Glutamatergic neuron (in vitro differentiated cells): ENCODE measurements at regions not wholly inside any gene's neighbourhood (a gene's known extent, or its start where the extent isn't known, plus 50 kb on each side); places are given as distances from the start of the nearest gene placed in this dataset.

Experiments
- DNase-seq: peaks from one replicate; pipeline ENCODE4 v3.0.0; 2022
- H3K27ac Mint-ChIP-seq: one replicate; pipeline ENCODE4 v1.8.0; 2020; ENCODE audit warnings: mild to moderate bottlenecking, mixed read lengths, inconsistent platforms; ENCODE audit not compliant: unreplicated experiment
- H3K27me3 Mint-ChIP-seq: one replicate; pipeline ENCODE4 v1.8.0; 2020; ENCODE audit warnings: mild to moderate bottlenecking, moderate library complexity, mixed read lengths, inconsistent platforms; ENCODE audit not compliant: unreplicated experiment
- H3K36me3 Mint-ChIP-seq: one replicate; pipeline ENCODE4 v1.8.0; 2020; ENCODE audit warnings: mild to moderate bottlenecking, mixed read lengths, inconsistent platforms; ENCODE audit not compliant: unreplicated experiment
- H3K4me1 Mint-ChIP-seq: one replicate; pipeline ENCODE4 v1.8.0; 2020; ENCODE audit warnings: mild to moderate bottlenecking, low read depth, mixed read lengths, inconsistent platforms; ENCODE audit not compliant: unreplicated experiment
- H3K4me3 Mint-ChIP-seq: one replicate; pipeline ENCODE4 v1.8.0; 2020; ENCODE audit warnings: mild to moderate bottlenecking, mixed read lengths, inconsistent platforms; ENCODE audit not compliant: unreplicated experiment
- H3K9me3 Mint-ChIP-seq: one replicate; pipeline ENCODE4 v1.8.0; 2020; ENCODE audit warnings: mild to moderate bottlenecking, moderate library complexity, mixed read lengths, inconsistent platforms; ENCODE audit not compliant: unreplicated experiment
- TF ChIP-seq, protein P1 (sequence below): fragments of 200-600 bp; sonication (generic); IDR thresholded peaks from one replicate; pipeline ENCODE4 v1.5.0; 2021; ENCODE audit not compliant: partially characterized antibody, unreplicated experiment

DNA sequence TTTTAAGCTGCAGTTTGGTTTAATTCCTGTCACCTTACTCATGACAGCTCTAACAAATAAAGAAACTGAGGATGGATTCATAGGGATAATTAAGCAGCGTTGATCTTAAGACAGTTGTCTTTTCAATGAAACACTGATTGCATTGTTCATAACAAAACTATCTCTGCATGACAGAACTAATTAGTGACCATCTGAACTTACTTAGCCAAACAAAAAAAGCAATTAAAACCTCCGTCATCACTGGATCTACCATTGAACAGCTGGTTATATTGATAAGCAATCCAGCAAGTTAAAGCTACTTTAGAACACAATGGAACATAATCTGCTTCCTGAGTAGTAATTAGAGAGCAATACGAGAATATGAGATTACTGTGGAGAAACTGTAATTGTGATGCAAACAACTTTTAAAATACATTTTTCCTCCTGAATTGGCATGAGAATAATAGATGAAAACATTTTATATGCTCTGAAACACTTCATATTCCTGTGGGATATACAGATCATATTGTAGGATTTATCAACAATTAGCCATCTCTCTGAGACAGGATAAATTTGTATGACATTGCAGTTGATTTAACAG, 2576.8 kb downstream of the PCDH7 start:
- no peak overlapping the region for H3K4me3 Mint-ChIP-seq
- H3K36me3 Mint-ChIP-seq, result no peaks in the 10 kb centered on the region
- TF ChIP-seq, protein P1, sequence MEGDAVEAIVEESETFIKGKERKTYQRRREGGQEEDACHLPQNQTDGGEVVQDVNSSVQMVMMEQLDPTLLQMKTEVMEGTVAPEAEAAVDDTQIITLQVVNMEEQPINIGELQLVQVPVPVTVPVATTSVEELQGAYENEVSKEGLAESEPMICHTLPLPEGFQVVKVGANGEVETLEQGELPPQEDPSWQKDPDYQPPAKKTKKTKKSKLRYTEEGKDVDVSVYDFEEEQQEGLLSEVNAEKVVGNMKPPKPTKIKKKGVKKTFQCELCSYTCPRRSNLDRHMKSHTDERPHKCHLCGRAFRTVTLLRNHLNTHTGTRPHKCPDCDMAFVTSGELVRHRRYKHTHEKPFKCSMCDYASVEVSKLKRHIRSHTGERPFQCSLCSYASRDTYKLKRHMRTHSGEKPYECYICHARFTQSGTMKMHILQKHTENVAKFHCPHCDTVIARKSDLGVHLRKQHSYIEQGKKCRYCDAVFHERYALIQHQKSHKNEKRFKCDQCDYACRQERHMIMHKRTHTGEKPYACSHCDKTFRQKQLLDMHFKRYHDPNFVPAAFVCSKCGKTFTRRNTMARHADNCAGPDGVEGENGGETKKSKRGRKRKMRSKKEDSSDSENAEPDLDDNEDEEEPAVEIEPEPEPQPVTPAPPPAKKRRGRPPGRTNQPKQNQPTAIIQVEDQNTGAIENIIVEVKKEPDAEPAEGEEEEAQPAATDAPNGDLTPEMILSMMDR, result no peak
- no peak overlapping the region for H3K27ac Mint-ChIP-seq
- no peaks in the 10 kb centered on the region for H3K9me3 Mint-ChIP-seq
- H3K4me1 Mint-ChIP-seq, result peaks cover 2% of the 10 kb centered on the region
- no peaks in the 10 kb centered on the region for H3K27me3 Mint-ChIP-seq
- no peak for DNase-seq

DNA sequence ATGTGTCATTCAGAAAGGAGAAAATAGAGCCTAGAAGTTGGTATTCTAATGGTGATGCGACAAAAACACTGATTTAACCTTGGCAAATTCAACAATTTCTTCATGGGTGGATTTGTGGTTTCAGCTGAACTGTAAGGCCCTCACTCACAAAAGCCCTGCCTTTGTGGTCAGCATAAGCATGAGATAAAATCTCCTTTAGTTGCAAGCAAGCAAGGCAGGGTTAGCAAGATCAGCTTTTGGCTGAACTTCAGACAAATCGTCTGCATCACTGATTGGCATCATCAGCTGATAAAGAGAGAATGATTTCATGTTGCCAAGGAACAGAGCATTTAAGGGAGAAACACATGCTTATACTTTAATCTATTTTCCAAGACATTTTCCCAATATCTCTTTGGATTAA, 2582.2 kb downstream of the PCDH7 start:
- no peak overlapping the region for H3K27ac Mint-ChIP-seq
- TF ChIP-seq, protein P1, result no peak
- no peak for DNase-seq
- no peaks in the 10 kb centered on the region for H3K9me3 Mint-ChIP-seq
- H3K4me3 Mint-ChIP-seq, result no peak overlapping the region
- no peaks in the 10 kb centered on the region for H3K36me3 Mint-ChIP-seq
- no peaks in the 10 kb centered on the region for H3K27me3 Mint-ChIP-seq
- H3K4me1 Mint-ChIP-seq, result no peaks in the 10 kb centered on the region

DNA sequence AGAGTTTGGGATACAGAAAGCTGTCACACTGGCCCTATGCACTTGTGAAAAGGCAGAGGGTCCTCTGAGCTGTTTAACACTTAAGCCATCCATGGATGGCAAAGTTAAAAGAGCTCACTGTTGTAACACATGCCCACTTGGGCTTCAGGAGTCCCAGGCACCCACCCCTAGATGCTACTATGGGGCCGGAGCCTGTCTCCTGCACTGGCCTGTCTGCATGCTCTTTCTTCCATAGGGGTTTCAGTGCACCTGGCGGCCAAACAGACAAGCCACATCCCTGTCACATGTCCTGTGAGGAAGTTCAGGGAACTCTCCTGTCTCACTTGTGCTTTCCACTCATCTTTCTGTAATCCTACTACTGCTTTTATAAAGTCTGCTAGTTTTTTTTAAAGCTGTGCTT, 2586.0 kb downstream of the PCDH7 start:
- TF ChIP-seq, protein P1, result no peak
- no peak overlapping the region for H3K27ac Mint-ChIP-seq
- H3K36me3 Mint-ChIP-seq, result no peaks in the 10 kb centered on the region
- no peaks in the 10 kb centered on the region for H3K4me1 Mint-ChIP-seq
- no peak for DNase-seq
- H3K9me3 Mint-ChIP-seq, result no peaks in the 10 kb centered on the region
- no peak overlapping the region for H3K4me3 Mint-ChIP-seq
- H3K27me3 Mint-ChIP-seq, result no peaks in the 10 kb centered on the region

DNA sequence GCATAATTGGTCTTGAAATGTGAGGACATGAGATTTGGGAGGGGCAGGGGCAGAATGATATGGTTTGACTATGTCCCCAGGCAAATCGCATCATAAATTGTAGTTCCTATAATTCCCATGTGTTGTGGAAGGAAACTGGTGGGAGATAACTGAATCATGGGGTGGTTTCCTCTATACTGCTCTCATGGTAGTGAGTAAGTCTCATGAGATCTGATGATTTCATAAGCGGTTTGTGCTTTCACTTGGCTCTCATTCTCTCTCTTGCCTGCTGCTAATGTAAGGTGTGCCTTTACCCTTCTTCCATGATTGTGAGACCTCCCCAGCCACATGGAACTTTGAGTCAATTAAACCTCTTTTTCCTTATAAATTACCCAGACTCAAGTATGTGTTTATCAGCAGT, 2595.9 kb downstream of the PCDH7 start:
- TF ChIP-seq, protein P1, result no peak
- DNase-seq, result no peak
- peaks cover 6% of the 10 kb centered on the region for H3K36me3 Mint-ChIP-seq

DNA sequence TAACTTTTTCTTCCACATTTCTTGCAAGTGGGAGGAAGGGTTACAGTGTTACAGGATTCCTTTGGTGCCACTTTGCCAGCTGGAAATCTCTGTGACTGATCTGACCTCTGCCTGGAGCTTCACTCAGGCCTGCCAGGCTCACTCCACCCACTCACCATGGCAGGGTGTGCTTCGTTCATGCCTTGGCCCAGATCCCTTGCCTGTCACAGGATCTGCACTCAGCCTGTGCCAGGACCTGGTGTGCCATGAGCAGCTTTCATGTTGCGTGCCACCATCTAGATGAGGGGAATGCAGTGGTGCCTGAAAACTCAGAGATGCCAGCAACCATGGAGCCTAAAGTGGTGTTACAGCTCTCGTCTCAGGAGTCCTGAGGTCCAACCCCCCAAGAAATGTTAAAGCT, 2596.4 kb downstream of the PCDH7 start:
- H3K27me3 Mint-ChIP-seq, result no peaks in the 10 kb centered on the region
- DNase-seq, result no peak
- no peak overlapping the region for H3K27ac Mint-ChIP-seq
- no peak overlapping the region for H3K4me3 Mint-ChIP-seq
- H3K36me3 Mint-ChIP-seq, result peaks cover 6% of the 10 kb centered on the region
- H3K9me3 Mint-ChIP-seq, result no peaks in the 10 kb centered on the region
- H3K4me1 Mint-ChIP-seq, result no peaks in the 10 kb centered on the region
- TF ChIP-seq, protein P1, result no peak

More for the DNA sequence above, 2595.9 kb downstream of the PCDH7 start:
- H3K9me3 Mint-ChIP-seq, result no peaks in the 10 kb centered on the region
- H3K4me1 Mint-ChIP-seq, result no peaks in the 10 kb centered on the region
- no peak overlapping the region for H3K27ac Mint-ChIP-seq
- no peak overlapping the region for H3K4me3 Mint-ChIP-seq
- no peaks in the 10 kb centered on the region for H3K27me3 Mint-ChIP-seq
